ENCODE measurements at regions not wholly inside any gene's neighbourhood (a gene's known extent, or its start where the extent isn't known, plus 50 kb on each side); places are given as distances from the start of the nearest gene placed in this dataset.

GRCh38 chr2:236685361-236685760, 115.7 kb downstream of the ACKR3 start:
- Histone ChIP-seq H3K27me3 (ENCODE audit: low read depth) (no peaks in the 10 kb centered on the region), H3K36me3 (no peaks in the 10 kb centered on the region), H3K27ac (no peak overlapping the region), H3K4me3 (no peak overlapping the region), H3K4me1 (no peaks in the 10 kb centered on the region), H3K9me3 (no peaks in the 10 kb centered on the region)
- intact Hi-C loops (cut with DNase I): no loop called here
- no peak for ATAC-seq
- DNase-seq: no peak
- TF ChIP-seq CTCF (IDR thresholded peaks at IDR 0.05): no peak

- Histone ChIP-seq H3K4me3 (no peak overlapping the region), H3K27me3 (ENCODE audit: low read depth) (no peaks in the 10 kb centered on the region), H3K9me3 (no peaks in the 10 kb centered on the region), H3K27ac (no peak overlapping the region), H3K36me3 (no peaks in the 10 kb centered on the region), H3K4me1 (no peaks in the 10 kb centered on the region)
- no peak for ATAC-seq
- no peak for DNase-seq
- intact Hi-C loops (cut with DNase I): no loop called here
- TF ChIP-seq CTCF (IDR thresholded peaks at IDR 0.05): no peak
Observed at GRCh38 chr2:236685979-236686520, 116.4 kb downstream of the ACKR3 start.

- intact Hi-C loops (cut with DNase I): no loop called here
- ATAC-seq (no peak), DNase-seq (no peak)
- TF ChIP-seq CTCF (IDR thresholded peaks at IDR 0.05): no peak
- H3K27me3 ChIP-seq (ENCODE audit: low read depth): no peaks in the 10 kb centered on the region
- no peak overlapping the region for H3K27ac ChIP-seq
- H3K4me1 ChIP-seq: no peaks in the 10 kb centered on the region
- no peaks in the 10 kb centered on the region for H3K36me3 ChIP-seq
- H3K9me3 ChIP-seq: no peaks in the 10 kb centered on the region
- no peak overlapping the region for H3K4me3 ChIP-seq
Observed at GRCh38 chr2:236686561-236686960, 116.9 kb downstream of the ACKR3 start.

- Histone ChIP-seq H3K4me3 (no peak overlapping the region), H3K27me3 (ENCODE audit: low read depth) (no peaks in the 10 kb centered on the region), H3K27ac (no peak overlapping the region), H3K4me1 (no peaks in the 10 kb centered on the region), H3K36me3 (no peaks in the 10 kb centered on the region), H3K9me3 (no peaks in the 10 kb centered on the region)
- DNase-seq: no peak
- intact Hi-C loops (cut with DNase I): no loop called here
- ATAC-seq: peak in 1 of 2 donors; percentile 39
- TF ChIP-seq CTCF (IDR thresholded peaks at IDR 0.05): no peak
Observed at GRCh38 chr2:236687296-236687965, 117.8 kb downstream of the ACKR3 start.

GRCh38 chr2:236688157-236688556, 118.5 kb downstream of the ACKR3 start:
- ATAC-seq (no peak), DNase-seq (no peak)
- intact Hi-C loops (cut with DNase I): no loop called here
- TF ChIP-seq CTCF (IDR thresholded peaks at IDR 0.05): no peak
- Histone ChIP-seq H3K36me3 (no peaks in the 10 kb centered on the region), H3K4me3 (no peak overlapping the region), H3K9me3 (no peaks in the 10 kb centered on the region), H3K27ac (no peak overlapping the region), H3K27me3 (ENCODE audit: low read depth) (no peaks in the 10 kb centered on the region), H3K4me1 (no peaks in the 10 kb centered on the region)

All from lower lobe of right lung (tissue), 2 donors.